ENCODE measurements at regions not wholly inside any gene's neighbourhood (a gene's known extent, or its start where the extent isn't known, plus 50 kb on each side); places are given as distances from the start of the nearest gene placed in this dataset.

DNA sequence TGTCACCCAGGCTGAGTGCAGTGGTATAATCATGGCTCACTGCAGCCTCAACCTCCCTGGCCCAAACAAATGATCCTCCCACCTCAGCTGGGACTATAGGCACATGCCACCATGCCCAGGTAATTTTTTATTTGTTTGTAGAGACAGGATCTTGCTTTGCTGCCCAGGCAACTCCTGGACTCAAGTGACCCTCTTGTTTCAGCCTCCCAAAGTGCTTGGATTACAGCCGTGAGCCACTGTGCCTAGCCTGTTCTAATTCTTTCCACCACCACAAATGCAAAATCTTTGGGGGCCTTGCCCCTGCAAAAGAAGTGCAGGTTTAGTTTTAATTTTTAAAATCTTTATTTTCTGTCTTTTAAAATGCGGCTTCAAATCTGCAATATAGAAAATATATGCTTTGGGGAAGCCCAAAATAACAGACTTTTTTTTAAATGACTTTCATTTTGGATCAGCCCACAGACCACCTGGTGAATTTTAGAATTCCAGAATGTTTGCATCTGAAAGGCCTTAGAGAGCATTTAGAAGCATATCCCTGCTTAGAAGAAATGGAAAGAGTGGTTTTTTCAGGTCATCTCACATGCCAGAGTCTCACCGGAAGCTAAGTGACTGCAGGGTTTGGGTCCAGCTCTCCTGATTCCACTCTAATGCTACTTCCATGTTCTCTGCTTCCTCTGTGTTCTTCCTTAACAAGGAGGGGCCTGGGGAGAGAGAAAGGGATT is 111.4 kb upstream of the FER start:
- no peaks in the 10 kb centered on the region for H3K9me3 Mint-ChIP-seq
- H3K27ac Mint-ChIP-seq = no peak overlapping the region
- no peaks in the 10 kb centered on the region for H3K36me3 Mint-ChIP-seq (ENCODE audit: low read depth)
- H3K4me1 Mint-ChIP-seq (ENCODE audit: low read depth) = peaks cover 10% of the 10 kb centered on the region
- intact Hi-C loops (cut with micrococcal nuclease) = no loop called here
- no peak overlapping the region for H3K4me3 Mint-ChIP-seq
- H3K27me3 Mint-ChIP-seq = no peaks in the 10 kb centered on the region

- intact Hi-C loops (cut with micrococcal nuclease) = no loop called here
- no peak overlapping the region for H3K27ac Mint-ChIP-seq
Observed at GRCh38 chr5:108634617-108635288, 112.9 kb upstream of the FER start.

DNA sequence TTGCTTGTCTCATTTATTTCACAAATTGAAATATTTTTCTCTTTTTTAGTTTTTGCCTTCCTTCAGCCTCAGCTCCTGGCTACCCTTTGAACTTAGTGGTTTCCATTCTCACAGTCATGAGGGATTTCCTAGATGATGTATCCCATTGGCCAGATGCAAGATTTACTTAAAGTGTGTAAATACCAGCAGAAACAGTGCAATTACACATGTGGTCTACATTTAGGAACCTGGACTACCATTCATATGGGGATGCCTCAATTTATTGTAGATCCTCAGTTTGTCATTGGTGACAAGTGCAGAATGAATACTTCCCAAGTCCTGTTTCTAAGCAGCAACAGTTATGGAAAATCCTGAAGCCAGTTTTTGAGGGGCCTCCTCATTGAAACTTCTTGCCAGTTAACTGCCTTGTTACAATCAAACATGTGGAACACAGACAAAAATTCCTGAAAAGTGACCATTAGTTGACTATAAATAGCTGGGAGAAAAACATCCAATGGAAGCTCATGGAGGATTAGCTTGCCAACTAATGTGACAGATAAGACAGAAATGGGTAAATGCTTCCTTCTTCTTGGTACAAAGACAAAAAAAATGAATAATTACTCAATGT is 113.6 kb upstream of the FER start:
- H3K4me1 Mint-ChIP-seq (ENCODE audit: low read depth) = peaks cover 10% of the 10 kb centered on the region
- no peak overlapping the region for H3K4me3 Mint-ChIP-seq
- intact Hi-C loops (cut with micrococcal nuclease) = no loop called here
- H3K27ac Mint-ChIP-seq = no peak overlapping the region
- H3K36me3 Mint-ChIP-seq (ENCODE audit: low read depth) = no peaks in the 10 kb centered on the region
- H3K9me3 Mint-ChIP-seq = no peaks in the 10 kb centered on the region
- H3K27me3 Mint-ChIP-seq = no peaks in the 10 kb centered on the region

More at GRCh38 chr5:108634617-108635288, 112.9 kb upstream of the FER start:
- Mint-ChIP-seq H3K4me3 (no peak overlapping the region), H3K9me3 (no peaks in the 10 kb centered on the region), H3K27me3 (no peaks in the 10 kb centered on the region), H3K36me3 (ENCODE audit: low read depth) (no peaks in the 10 kb centered on the region), H3K4me1 (ENCODE audit: low read depth) (peaks cover 10% of the 10 kb centered on the region)

- Mint-ChIP-seq H3K9me3 (no peaks in the 10 kb centered on the region), H3K4me1 (ENCODE audit: low read depth) (no peaks in the 10 kb centered on the region), H3K36me3 (ENCODE audit: low read depth) (no peaks in the 10 kb centered on the region), H3K27ac (no peak overlapping the region), H3K27me3 (no peaks in the 10 kb centered on the region), H3K4me3 (no peak overlapping the region)
- intact Hi-C loops (cut with micrococcal nuclease) = no loop called here
Observed at GRCh38 chr5:108629779-108630528, 117.7 kb upstream of the FER start.

GRCh38 chr5:108625654-108626053 is 122.0 kb upstream of the FER start:
- Mint-ChIP-seq H3K36me3 (ENCODE audit: low read depth) (no peaks in the 10 kb centered on the region), H3K4me1 (ENCODE audit: low read depth) (no peaks in the 10 kb centered on the region), H3K4me3 (no peak overlapping the region), H3K27ac (no peak overlapping the region), H3K27me3 (no peaks in the 10 kb centered on the region), H3K9me3 (no peaks in the 10 kb centered on the region)
- intact Hi-C loops (cut with micrococcal nuclease) = no loop called here

DNA sequence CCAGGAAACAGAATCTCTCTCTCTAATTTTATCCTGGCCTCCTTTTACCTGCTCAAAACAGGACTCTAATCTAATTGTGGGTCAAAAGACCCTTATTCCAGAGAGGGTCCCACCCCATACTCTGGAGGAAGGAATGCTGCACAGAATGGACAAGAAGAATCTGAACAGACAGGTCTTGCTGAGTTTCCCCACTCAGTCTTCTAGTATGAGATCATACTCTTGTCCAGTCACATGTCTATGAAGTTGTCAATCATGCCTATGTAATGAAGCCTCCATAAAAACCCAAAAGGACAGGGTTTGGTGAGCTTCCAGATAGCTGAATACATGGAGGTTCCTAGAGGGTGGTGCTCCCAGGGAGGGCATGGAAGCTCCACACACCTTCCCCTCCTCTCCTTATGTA is 123.9 kb upstream of the FER start:
- Mint-ChIP-seq H3K27ac (no peak overlapping the region), H3K36me3 (ENCODE audit: low read depth) (no peaks in the 10 kb centered on the region)
- intact Hi-C loops (cut with micrococcal nuclease) = no loop called here

GRCh38 chr5:108620516-108620915 is 127.2 kb upstream of the FER start:
- intact Hi-C loops (cut with micrococcal nuclease) = no loop called here
- Mint-ChIP-seq H3K4me3 (no peak overlapping the region), H3K27ac (no peak overlapping the region), H3K27me3 (no peaks in the 10 kb centered on the region), H3K9me3 (peaks cover 8% of the 10 kb centered on the region), H3K36me3 (ENCODE audit: low read depth) (no peaks in the 10 kb centered on the region), H3K4me1 (ENCODE audit: low read depth) (no peaks in the 10 kb centered on the region)

More for the DNA sequence above, 123.9 kb upstream of the FER start:
- Mint-ChIP-seq H3K27me3 (no peaks in the 10 kb centered on the region), H3K4me3 (no peak overlapping the region), H3K4me1 (ENCODE audit: low read depth) (no peaks in the 10 kb centered on the region), H3K9me3 (peaks cover 8% of the 10 kb centered on the region)

DNA sequence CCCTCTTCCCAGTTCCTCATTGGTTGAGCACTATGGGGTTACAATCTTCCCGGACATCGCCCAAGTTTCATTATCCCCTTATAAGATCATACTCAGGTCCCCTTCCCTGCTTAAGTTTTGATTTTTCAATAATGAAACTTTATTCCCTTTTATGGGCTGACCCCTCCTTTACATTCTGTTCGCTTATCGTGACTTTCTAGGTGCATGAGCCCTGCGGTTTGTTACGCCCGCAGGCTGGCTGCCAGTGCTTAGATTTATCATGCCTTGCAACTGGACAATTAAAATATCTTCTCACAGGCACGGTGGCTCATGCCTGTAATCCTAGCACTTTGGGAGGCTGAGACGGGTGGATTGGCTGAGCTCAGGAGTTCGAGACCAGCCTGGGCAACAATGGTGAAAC is 127.9 kb upstream of the FER start:
- no peak overlapping the region for H3K4me3 Mint-ChIP-seq
- H3K4me1 Mint-ChIP-seq (ENCODE audit: low read depth) = no peaks in the 10 kb centered on the region
- H3K36me3 Mint-ChIP-seq (ENCODE audit: low read depth) = no peaks in the 10 kb centered on the region
- no peaks in the 10 kb centered on the region for H3K27me3 Mint-ChIP-seq
- H3K27ac Mint-ChIP-seq = no peak overlapping the region
- intact Hi-C loops (cut with micrococcal nuclease) = no loop called here
- H3K9me3 Mint-ChIP-seq = peaks cover 8% of the 10 kb centered on the region

DNA sequence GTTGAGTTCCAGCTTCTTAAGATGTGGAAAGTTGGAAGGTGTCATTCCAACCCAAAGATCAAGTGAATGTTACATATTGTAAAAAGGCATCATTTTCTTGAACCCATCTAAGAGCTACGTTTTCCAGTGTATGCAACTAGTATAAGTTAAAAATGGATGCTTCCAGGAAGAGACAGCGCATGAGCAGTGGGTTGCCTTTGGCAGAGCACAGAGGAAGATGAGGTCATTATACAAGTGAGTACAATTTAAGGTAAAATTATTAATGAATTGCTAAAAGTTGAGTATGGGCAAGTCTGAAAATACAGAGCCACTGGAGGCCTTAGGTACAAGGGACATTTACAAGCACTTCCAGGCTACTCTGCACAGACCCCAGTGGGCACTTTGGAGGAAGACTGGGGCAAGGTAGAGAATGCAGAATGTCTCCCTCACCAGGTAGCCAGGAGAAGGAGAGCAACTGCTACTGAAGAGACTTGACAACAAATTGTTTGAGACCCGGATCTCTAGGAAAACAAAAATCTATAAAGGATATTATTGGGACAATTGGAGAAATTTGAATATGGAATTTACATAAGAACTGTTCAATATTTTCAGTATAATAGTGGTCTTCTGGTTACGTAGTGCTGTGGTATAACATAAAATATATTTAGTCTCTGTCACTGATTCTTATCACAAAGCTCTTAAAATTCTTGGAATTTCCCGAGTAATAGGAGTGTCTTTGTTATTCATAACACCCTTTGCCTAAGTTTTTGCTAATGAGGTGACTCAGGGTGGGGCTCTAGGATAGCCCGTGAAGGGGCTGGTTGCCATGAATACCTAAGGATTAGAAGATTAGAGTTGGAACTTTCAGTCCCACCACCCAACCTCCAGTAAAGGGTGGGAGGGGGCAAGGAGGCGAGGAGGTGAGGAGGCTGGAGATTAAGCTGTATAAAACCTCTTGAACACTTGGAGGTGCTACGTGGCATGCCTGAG is 129.9 kb upstream of the FER start:
- H3K9me3 Mint-ChIP-seq = peaks cover 22% of the 10 kb centered on the region
- intact Hi-C loops (cut with micrococcal nuclease) = no loop called here
- no peak overlapping the region for H3K4me3 Mint-ChIP-seq
- no peaks in the 10 kb centered on the region for H3K4me1 Mint-ChIP-seq (ENCODE audit: low read depth)
- H3K27me3 Mint-ChIP-seq = no peaks in the 10 kb centered on the region
- H3K27ac Mint-ChIP-seq = no peak overlapping the region
- H3K36me3 Mint-ChIP-seq (ENCODE audit: low read depth) = no peaks in the 10 kb centered on the region

DNA sequence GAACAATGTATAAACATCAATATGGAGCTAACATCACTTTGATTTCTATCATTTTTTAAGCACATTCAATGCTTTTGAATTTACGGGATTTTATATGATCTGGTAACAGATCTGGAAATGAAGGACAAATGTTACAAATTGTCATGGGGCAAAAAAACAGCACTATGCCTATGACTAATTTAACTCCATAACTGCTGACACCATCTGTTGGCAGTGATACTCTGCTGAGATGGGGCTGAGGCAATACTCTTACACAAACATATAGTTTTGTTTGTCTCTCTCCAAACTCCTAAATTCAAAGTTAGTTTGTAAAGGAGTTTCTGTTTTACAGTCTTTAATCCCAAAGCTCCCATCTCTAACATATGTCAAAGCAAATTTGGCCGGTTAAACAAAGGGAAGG is 132.5 kb upstream of the FER start:
- H3K4me1 Mint-ChIP-seq (ENCODE audit: low read depth) = no peaks in the 10 kb centered on the region
- intact Hi-C loops (cut with micrococcal nuclease) = no loop called here
- no peaks in the 10 kb centered on the region for H3K36me3 Mint-ChIP-seq (ENCODE audit: low read depth)
- no peak overlapping the region for H3K4me3 Mint-ChIP-seq
- H3K9me3 Mint-ChIP-seq = peaks cover 39% of the 10 kb centered on the region
- no peaks in the 10 kb centered on the region for H3K27me3 Mint-ChIP-seq
- H3K27ac Mint-ChIP-seq = no peak overlapping the region

DNA sequence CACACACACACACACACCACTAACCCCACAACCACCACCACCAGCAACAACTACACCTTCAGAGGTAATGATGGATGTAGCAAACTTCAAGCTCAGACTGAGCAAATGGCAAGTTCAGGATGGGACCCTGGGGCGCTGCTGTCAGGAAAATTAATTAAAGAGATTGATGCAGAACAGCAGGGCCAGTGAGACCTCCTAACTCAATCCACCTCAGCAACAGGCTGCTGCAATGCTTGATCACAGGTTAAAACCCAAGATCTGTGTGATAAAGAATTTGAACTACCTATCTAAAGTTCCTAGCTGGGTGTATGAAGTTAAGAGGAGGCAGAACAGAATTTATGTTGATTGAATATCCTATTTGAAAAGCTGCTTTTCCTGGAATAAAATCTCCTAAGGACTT is 140.3 kb upstream of the FER start:
- no peaks in the 10 kb centered on the region for H3K4me1 Mint-ChIP-seq (ENCODE audit: low read depth)
- peaks cover 23% of the 10 kb centered on the region for H3K9me3 Mint-ChIP-seq
- no peak overlapping the region for H3K4me3 Mint-ChIP-seq
- no peaks in the 10 kb centered on the region for H3K27me3 Mint-ChIP-seq
- no peaks in the 10 kb centered on the region for H3K36me3 Mint-ChIP-seq (ENCODE audit: low read depth)
- no peak overlapping the region for H3K27ac Mint-ChIP-seq
- intact Hi-C loops (cut with micrococcal nuclease) = no loop called here

GRCh38 chr5:108606185-108606584 is 141.5 kb upstream of the FER start:
- H3K9me3 Mint-ChIP-seq = peaks cover 13% of the 10 kb centered on the region
- intact Hi-C loops (cut with micrococcal nuclease) = no loop called here
- no peaks in the 10 kb centered on the region for H3K4me1 Mint-ChIP-seq (ENCODE audit: low read depth)
- no peak overlapping the region for H3K27ac Mint-ChIP-seq
- H3K36me3 Mint-ChIP-seq (ENCODE audit: low read depth) = no peaks in the 10 kb centered on the region
- H3K4me3 Mint-ChIP-seq = no peak overlapping the region
- H3K27me3 Mint-ChIP-seq = no peaks in the 10 kb centered on the region

- H3K9me3 Mint-ChIP-seq = no peaks in the 10 kb centered on the region
- no peak overlapping the region for H3K27ac Mint-ChIP-seq
- no peak overlapping the region for H3K4me3 Mint-ChIP-seq
- intact Hi-C loops (cut with micrococcal nuclease) = no loop called here
- no peaks in the 10 kb centered on the region for H3K27me3 Mint-ChIP-seq
- no peaks in the 10 kb centered on the region for H3K36me3 Mint-ChIP-seq (ENCODE audit: low read depth)
- H3K4me1 Mint-ChIP-seq (ENCODE audit: low read depth) = no peaks in the 10 kb centered on the region
Observed at GRCh38 chr5:108602830-108603229, 144.9 kb upstream of the FER start.
